SIG-M5 treated with dmso at 0.1 percent for 504 hours (cell line): ENCODE measurements at regions not wholly inside any gene's neighbourhood (a gene's known extent, or its start where the extent isn't known, plus 50 kb on each side); places are given as distances from the start of the nearest gene placed in this dataset.
"Not testable (repeated sequence)": the region's sequence is repeated elsewhere in the genome, so short reads cannot be mapped to it uniquely, and the experiment has no call there.

ENCODE experiments used
- DNase-seq: peaks from one replicate; lab custom pipeline; 2025; ENCODE audit not compliant: unreplicated experiment; lab: John Stamatoyannopoulos, UW

- DNase-seq = not testable (repeated sequence)
Observed at GRCh38 chr5:163340378-163340777, 97.0 kb upstream of the CCNG1 start.

- DNase-seq = no peak
Observed at GRCh38 chr5:163342306-163342705, 95.1 kb upstream of the CCNG1 start.

GRCh38 chr5:163345216-163345615, 92.2 kb upstream of the CCNG1 start:
- DNase-seq = no peak

DNA sequence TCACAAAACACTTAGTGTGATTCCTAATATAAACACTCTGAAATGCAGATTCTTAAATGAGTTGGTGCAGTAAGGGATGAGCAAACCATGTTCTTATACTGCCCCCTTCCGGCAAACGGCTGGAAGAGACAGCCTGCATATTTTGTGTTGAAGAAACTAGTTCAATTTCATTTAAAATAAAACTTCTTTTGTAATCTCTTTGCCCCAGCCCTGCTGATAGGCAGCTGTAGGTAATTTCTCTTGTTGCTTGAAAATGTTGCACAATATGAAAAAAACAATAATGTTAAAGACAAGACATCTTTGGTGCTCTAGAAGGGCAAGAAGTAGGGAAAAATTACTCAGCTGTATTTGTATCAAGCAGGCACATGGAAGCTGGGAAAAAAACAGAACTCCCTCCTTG, 89.7 kb upstream of the CCNG1 start:
- peak; percentile 76 for DNase-seq

GRCh38 chr5:163350083-163350482, 87.3 kb upstream of the CCNG1 start:
- peak; percentile 65 for DNase-seq

GRCh38 chr5:163352531-163352930, 84.9 kb upstream of the CCNG1 start:
- no peak for DNase-seq

- not testable (repeated sequence) for DNase-seq
Observed at GRCh38 chr5:163355811-163356210, 81.6 kb upstream of the CCNG1 start.

DNA sequence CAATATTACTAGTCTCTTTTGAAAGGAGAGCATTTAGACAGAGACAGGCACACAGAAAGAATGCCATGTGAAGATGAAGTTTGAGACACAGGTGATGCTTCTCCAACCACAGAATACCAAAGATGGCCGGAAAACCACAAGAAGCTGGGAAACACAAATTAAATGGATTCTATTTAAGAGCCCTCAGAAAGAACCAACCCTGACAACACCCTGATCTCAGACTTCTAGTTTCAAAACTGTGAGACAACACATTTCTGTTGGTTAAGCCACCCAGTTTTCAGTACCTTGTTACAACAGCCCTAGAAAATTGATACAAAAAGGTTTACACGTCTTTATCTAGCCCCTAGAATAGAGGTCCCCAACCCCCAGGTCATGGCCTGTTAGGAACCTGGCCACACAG, 79.8 kb upstream of the CCNG1 start:
- DNase-seq = no peak

GRCh38 chr5:163360656-163361055, 76.7 kb upstream of the CCNG1 start:
- no peak for DNase-seq

GRCh38 chr5:163361450-163361849, 75.9 kb upstream of the CCNG1 start:
- no peak for DNase-seq

GRCh38 chr5:163362840-163363371, 74.5 kb upstream of the CCNG1 start:
- no peak for DNase-seq

GRCh38 chr5:163363389-163363788, 74.0 kb upstream of the CCNG1 start:
- no peak for DNase-seq

GRCh38 chr5:163366757-163367156, 70.6 kb upstream of the CCNG1 start:
- no peak for DNase-seq

DNA sequence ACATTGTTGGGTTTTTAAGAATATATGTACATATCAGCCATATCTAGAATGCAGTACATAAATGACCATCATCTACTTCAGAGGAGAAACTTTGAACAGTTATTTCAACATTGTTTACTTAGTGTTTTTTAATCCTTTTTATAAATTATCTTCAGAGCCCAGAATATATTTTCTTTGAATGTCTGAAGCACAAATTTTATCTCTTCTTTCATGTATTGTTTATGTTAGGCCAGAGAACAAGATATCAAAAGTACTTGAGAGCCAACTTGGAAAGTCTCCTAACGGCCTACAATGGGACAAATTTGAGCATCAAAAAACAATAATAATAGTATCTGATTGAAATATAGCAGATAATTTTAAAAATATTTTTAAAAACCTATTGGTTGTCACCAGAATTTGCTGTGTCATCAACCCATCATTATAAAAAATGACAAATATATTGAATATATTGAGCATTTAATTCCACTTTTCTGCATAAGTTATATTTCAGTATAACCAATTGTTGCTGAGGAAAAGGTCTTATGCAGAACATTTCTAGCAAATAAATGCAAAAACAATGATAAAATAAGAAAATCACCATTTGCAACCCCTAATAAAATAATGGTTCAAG, 67.5 kb upstream of the CCNG1 start:
- DNase-seq = no peak

DNA sequence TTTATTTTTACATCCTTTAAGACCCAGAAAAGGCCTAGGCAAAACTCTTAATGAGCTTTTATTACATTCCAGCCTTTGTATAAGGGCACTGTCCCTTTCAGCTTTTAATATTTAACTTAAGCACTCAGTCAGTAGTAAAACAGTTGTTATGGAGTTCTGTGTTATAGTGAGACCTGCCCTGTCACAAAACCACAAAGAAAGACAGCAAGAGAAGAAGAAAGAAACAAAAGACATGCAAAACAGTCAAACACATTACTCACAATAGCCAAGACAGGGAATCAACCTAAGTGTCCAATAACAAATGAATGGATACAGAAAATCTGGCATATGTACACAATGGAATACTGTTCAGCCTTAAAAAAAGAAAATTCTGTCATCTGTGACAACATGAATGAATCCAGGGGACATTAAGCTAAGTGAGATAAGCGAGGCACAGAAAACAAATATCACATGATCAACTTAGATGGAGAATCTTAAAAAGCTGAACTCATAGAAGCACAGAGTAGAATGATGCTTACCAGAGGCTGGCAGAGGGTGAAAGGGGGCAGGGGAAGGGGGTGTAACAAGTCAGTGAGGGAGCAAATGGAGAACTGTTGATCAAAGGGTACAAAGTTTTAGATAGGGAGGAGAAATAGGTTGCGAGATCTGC, 63.8 kb upstream of the CCNG1 start:
- DNase-seq = no peak

- DNase-seq = no peak
Observed at GRCh38 chr5:163377982-163378381, 59.4 kb upstream of the CCNG1 start.

DNA sequence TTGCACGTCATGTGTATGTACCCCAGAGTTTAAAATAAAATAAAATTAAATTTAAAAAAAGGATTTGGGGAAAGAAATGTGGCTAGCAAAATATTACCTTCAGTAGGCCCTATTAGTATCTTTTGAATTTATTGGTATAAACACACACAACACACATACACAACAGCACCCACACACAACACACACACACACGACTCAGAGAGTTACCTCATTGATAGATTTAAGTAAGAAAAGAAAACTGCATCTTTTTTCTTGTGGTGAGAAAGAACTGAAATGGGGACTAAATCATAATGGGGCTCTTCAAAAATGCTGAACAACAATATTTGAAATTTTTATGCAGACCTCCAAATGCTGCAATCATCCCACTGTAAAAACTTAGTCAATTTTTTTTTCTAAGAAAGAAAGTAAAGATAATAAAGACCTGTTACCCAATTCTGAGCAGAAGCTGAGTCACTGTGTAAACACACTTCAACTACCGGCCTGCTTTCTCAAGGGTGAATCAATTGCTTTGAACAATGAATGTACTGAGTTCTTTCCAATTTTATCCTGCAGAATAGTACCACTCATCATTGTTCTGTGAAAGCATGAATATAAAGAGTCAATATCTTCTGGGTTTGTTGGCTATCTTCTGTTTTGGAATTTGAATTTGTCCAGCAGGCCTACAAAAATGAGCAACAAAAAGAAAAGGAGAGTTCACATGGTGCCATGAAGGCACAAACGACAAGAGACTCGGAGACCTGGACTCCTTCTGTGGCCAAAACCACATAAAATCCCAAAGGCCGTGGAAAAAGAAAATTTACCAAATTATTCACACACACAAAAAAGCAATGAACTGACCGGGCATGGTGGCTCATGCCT, 57.9 kb upstream of the CCNG1 start:
- peak; percentile 87 for DNase-seq

DNA sequence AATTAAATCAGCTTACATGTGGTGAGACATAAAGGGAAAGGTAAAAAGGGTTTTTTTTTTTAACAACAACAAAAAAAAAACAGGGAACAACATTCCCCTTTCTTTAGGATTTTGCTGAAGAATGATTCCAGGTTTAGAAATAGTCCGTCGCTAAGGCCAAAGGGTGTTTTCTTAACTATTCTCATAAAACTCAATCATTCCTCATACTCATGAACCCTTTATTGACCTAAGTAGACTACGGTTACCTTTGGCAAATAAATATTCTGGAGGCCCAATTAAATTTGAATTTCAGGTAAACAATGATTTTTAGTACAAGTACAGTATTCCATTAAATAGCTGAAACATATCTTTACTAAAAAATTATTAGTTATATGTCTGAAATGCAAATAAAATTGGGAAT, 55.6 kb upstream of the CCNG1 start:
- DNase-seq = no peak

DNA sequence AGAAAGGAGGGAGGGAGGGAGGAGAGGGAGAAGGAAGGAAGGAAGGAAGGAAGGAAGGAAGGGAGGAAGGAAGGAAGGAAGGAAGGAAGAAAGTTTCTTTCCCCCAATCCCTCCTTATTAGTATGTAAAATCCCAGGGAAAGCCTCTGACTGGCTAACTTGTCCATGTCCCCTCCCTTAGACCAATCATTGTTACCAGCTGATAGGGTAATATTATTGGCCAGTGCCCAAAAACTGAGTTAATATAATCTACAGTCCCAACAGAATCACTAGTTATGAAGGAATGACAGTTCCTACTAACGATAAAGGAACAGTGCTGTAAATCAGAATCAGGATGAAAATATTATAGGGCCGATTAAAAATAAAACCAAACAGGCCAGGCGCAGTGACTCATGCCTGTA, 53.6 kb upstream of the CCNG1 start:
- DNase-seq = no peak

DNA sequence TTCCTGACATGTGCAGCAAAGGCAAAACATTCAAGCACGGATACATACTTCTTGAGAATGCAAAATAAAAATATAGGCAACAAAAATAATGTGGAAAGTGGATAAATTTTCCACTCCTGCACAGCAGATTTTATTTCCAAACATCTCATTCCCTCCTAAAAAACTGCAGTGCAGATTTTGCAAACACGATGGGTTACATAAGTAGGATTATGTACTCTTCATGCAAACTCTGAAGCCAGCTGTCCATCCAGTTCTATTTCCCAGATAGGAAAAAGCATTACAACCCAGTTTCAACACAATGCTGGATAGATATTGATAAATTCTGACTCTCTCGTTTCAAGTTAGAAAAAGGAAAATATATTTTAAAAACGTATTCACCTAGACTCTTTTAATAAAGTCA, 52.7 kb upstream of the CCNG1 start:
- no peak for DNase-seq

- no peak for DNase-seq
Observed at GRCh38 chr5:163385271-163385670, 52.1 kb upstream of the CCNG1 start.

DNA sequence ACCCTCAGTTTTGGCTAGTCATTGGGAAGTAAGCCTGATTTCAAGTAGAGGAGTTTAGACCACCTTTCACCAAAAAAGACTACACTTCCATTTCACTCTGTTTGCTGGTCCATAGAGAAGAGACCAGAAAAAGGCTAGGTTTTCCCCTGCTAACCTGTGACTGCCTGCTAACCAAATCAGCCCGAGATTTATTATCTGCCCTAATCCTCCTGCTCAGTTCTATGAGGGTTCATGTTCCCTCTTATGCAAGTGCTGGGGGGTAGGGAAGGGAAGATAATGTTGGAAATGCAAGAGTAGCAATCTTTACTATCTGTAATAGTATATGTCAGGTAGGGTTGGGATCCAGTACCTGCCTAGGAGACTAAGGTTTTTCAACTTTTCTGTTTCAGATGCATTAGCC, 51.6 kb upstream of the CCNG1 start:
- DNase-seq = no peak
